IMR-90 (cell line): ENCODE measurements at regions not wholly inside any gene's neighbourhood (a gene's known extent, or its start where the extent isn't known, plus 50 kb on each side); places are given as distances from the start of the nearest gene placed in this dataset.

Experiments
- ATAC-seq: fragments of 200-7000 bp; cut with Tn5 transposase; 2 replicates; pipeline ENCODE4 v1.9.1; 2020; ENCODE audit warnings: low read depth, mild to moderate bottlenecking, moderate library complexity
- BruUV-seq: library from RNA; stranded (reverse); fragments of 400-500 nt; replicated peaks from 2 replicates; lab custom pipeline; 2021; lab: Mats Ljungman, UMichigan
- CTCF ChIA-PET: fragments of 300-600 bp; formaldehyde crosslinking; extraction: SDS; loops from one replicate; lab custom pipeline; 2021; ENCODE audit warnings: antibody characterized with exemption; lab: Yijun Ruan, JAX
- POLR2A ChIA-PET: fragments of 300-600 bp; sonication (Branson Sonifier 250); formaldehyde crosslinking; loops from one replicate; lab custom pipeline; 2022; ENCODE audit warnings: antibody characterized with exemption; ENCODE audit not compliant: unreplicated experiment; lab: Charles Lee
- DNase-seq: peaks from one replicate; pipeline ENCODE4 v3.0.0; 2013
- H2AFZ ChIP-seq: replicated peaks from 2 replicates; pipeline ENCODE3; 2013; ENCODE audit warnings: low read length, mild to moderate bottlenecking; ENCODE audit not compliant: poor library complexity
- H2AK5ac ChIP-seq: 2 replicates; pipeline ENCODE4 v1.6.1; 2013; ENCODE audit warnings: low read depth, low read length, inconsistent platforms
- H2AK9ac ChIP-seq: replicated peaks from 2 replicates; pipeline ENCODE3; 2013; ENCODE audit warnings: mild to moderate bottlenecking, low read depth, low read length, moderate library complexity; ENCODE audit not compliant: poor library complexity
- H2BK120ac ChIP-seq: 2 replicates; pipeline ENCODE4 v1.6.1; 2013; ENCODE audit warnings: low read depth, low read length, inconsistent platforms
- H2BK15ac ChIP-seq: 3 replicates; pipeline ENCODE4 v1.6.1; 2013; ENCODE audit warnings: low read depth, low read length, inconsistent platforms
- H2BK20ac ChIP-seq: 2 replicates; pipeline ENCODE4 v1.6.1; 2013; ENCODE audit warnings: low read depth, mild to moderate bottlenecking, inconsistent platforms, low read length, moderate library complexity
- H2BK5ac ChIP-seq: 2 replicates; pipeline ENCODE4 v1.6.1; 2013; ENCODE audit warnings: mild to moderate bottlenecking, low read depth, low read length, inconsistent platforms; ENCODE audit not compliant: poor library complexity, severe bottlenecking
- H3K14ac ChIP-seq: replicated peaks from 2 replicates; pipeline ENCODE4 v1.6.1; 2013; ENCODE audit warnings: low read depth, low read length, inconsistent platforms
- H3K18ac ChIP-seq: 2 replicates; pipeline ENCODE4 v1.6.1; 2013; ENCODE audit warnings: low read depth, low read length, control low read depth
- H3K23ac ChIP-seq: 2 replicates; pipeline ENCODE4 v1.6.1; 2013; ENCODE audit warnings: low read depth, low read length, inconsistent platforms
- H3K27ac ChIP-seq: 2 replicates; pipeline ENCODE4 v1.5.1; 2013; ENCODE audit warnings: mild to moderate bottlenecking, control low read depth, low read length; ENCODE audit not compliant: insufficient read depth
- H3K27me3 ChIP-seq: 2 replicates; pipeline ENCODE4 v1.6.1; 2013; ENCODE audit warnings: low read length; ENCODE audit not compliant: control insufficient read depth, insufficient read depth
- H3K36me3 ChIP-seq: 2 replicates; pipeline ENCODE4 v1.6.1; 2013; ENCODE audit warnings: low read length, mixed read lengths; ENCODE audit not compliant: control insufficient read depth, insufficient read depth
- H3K4ac ChIP-seq: 2 replicates; pipeline ENCODE4 v1.6.1; 2013; ENCODE audit warnings: low read depth, low read length, inconsistent platforms
- H3K4me1 ChIP-seq: 2 replicates; pipeline ENCODE4 v1.6.1; 2013; ENCODE audit warnings: low read length, mixed read lengths; ENCODE audit not compliant: control insufficient read depth, insufficient read depth
- H3K4me2 ChIP-seq: 2 replicates; pipeline ENCODE4 v1.6.1; 2013; ENCODE audit warnings: low read depth, mild to moderate bottlenecking, control low read depth, low read length, moderate library complexity
- H3K4me3 ChIP-seq: 2 replicates; pipeline ENCODE4 v1.5.1; 2013; ENCODE audit warnings: low read depth, mild to moderate bottlenecking, control low read depth, low read length, moderate library complexity; ENCODE audit not compliant: insufficient read depth
- H3K56ac ChIP-seq: 2 replicates; pipeline ENCODE4 v1.6.1; 2013; ENCODE audit warnings: low read length, inconsistent platforms; ENCODE audit not compliant: insufficient read depth; ENCODE audit errors: extremely low read depth
- H3K79me1 ChIP-seq, 2 experiments: 2 replicates each; pipeline ENCODE4 v1.6.1; 2013; ENCODE audit warnings: low read length in 2 of 2, inconsistent platforms in 1 of 2, low read depth in 1 of 2
- H3K9ac ChIP-seq: 2 replicates; pipeline ENCODE4 v1.6.1; 2013; ENCODE audit warnings: low read depth, low read length, control low read depth
- H3K9me1 ChIP-seq: 2 replicates; pipeline ENCODE4 v1.6.1; 2013; ENCODE audit warnings: low read length, inconsistent platforms; ENCODE audit not compliant: insufficient read depth
- H3K9me3 ChIP-seq: 2 replicates; pipeline ENCODE4 v1.6.1; 2013; ENCODE audit warnings: low read length; ENCODE audit not compliant: control insufficient read depth, insufficient read depth
- H4K20me1 ChIP-seq: 2 replicates; pipeline ENCODE4 v1.6.1; 2013; ENCODE audit warnings: low read length, inconsistent platforms; ENCODE audit not compliant: insufficient read depth
- H4K5ac ChIP-seq: 2 replicates; pipeline ENCODE4 v1.6.1; 2013; ENCODE audit warnings: mild to moderate bottlenecking, low read depth, low read length, control low read depth
- H4K8ac ChIP-seq, 2 experiments: 2 replicates each; pipeline ENCODE4 v1.6.1; 2013; ENCODE audit warnings: low read depth in 2 of 2, low read length in 2 of 2, control low read depth in 1 of 2, inconsistent platforms in 1 of 2
- H4K91ac ChIP-seq: 2 replicates; pipeline ENCODE4 v1.6.1; 2013; ENCODE audit warnings: low read depth, low read length, inconsistent platforms; ENCODE audit not compliant: insufficient read depth
- BHLHE40 ChIP-seq: fragments of 150-350 bp; IDR thresholded peaks from 2 replicates; pipeline ENCODE4 v1.6.1; 2016; ENCODE audit warnings: mild to moderate bottlenecking, low read depth, low read length
- CEBPB ChIP-seq: IDR thresholded peaks from 2 replicates; pipeline ENCODE4 v1.6.1; 2012; ENCODE audit warnings: low read depth, low read length, improper control_type of control experiment
- CHD1 ChIP-seq: IDR thresholded peaks from 2 replicates; pipeline ENCODE4 v1.6.1; 2012; ENCODE audit warnings: low read depth, low read length, improper control_type of control experiment
- CTCF ChIP-seq: conservative IDR thresholded peaks from 2 replicates; pipeline ENCODE4 v1.5.1; 2012; ENCODE audit warnings: mild to moderate bottlenecking, low read depth, low read length, improper control_type of control experiment
- ELK1 ChIP-seq: fragments of 150-350 bp; IDR thresholded peaks from 2 replicates; pipeline ENCODE4 v1.6.1; 2016; ENCODE audit warnings: low read depth, mild to moderate bottlenecking, low read length, moderate library complexity, borderline replicate concordance
- FOS ChIP-seq: fragments of 150-350 bp; IDR thresholded peaks from 2 replicates; pipeline ENCODE4 v1.6.1; 2016; ENCODE audit warnings: low read depth, low read length
- MAFK ChIP-seq: IDR thresholded peaks from 2 replicates; pipeline ENCODE4 v1.6.1; 2012; ENCODE audit warnings: low read depth, low read length, improper control_type of control experiment
- MAZ ChIP-seq: IDR thresholded peaks from 2 replicates; pipeline ENCODE4 v1.6.1; 2012; ENCODE audit warnings: low read depth, mild to moderate bottlenecking, low read length, improper control_type of control experiment, moderate library complexity, borderline replicate concordance
- MXI1 ChIP-seq: IDR thresholded peaks from 2 replicates; pipeline ENCODE4 v1.6.1; 2012; ENCODE audit warnings: low read depth, mild to moderate bottlenecking, low read length, moderate library complexity, borderline replicate concordance
- NFE2L2 ChIP-seq: fragments of 150-350 bp; IDR thresholded peaks from 2 replicates; pipeline ENCODE4 v1.6.1; 2016; ENCODE audit warnings: low read depth, mild to moderate bottlenecking, low read length
- POLR2A ChIP-seq: IDR thresholded peaks from 2 replicates; pipeline ENCODE4 v1.6.1; 2012; ENCODE audit warnings: mild to moderate bottlenecking, low read depth, low read length
- RAD21 ChIP-seq: IDR thresholded peaks from 2 replicates; pipeline ENCODE4 v1.6.1; 2012; ENCODE audit warnings: low read length, improper control_type of control experiment
- RCOR1 ChIP-seq: IDR thresholded peaks from 2 replicates; pipeline ENCODE4 v1.6.1; 2012; ENCODE audit warnings: mild to moderate bottlenecking, low read length, improper control_type of control experiment; ENCODE audit not compliant: insufficient replicate concordance
- RFX5 ChIP-seq: IDR thresholded peaks from 2 replicates; pipeline ENCODE4 v1.8.0; 2012; ENCODE audit warnings: low read depth, mild to moderate bottlenecking, low read length, moderate library complexity
- SMC3 ChIP-seq: fragments of 150-350 bp; IDR thresholded peaks from 2 replicates; pipeline ENCODE4 v1.6.1; 2016; ENCODE audit warnings: low read depth, mild to moderate bottlenecking, antibody characterized with exemption, low read length, moderate library complexity
- USF2 ChIP-seq: fragments of 150-350 bp; IDR thresholded peaks from 2 replicates; pipeline ENCODE4 v1.6.1; 2017; ENCODE audit warnings: mild to moderate bottlenecking, antibody characterized with exemption, low read length, low read depth
- WGBS, 2 experiments: methylation state at CpG; one replicate each; pipeline versions ENCODE4 v1.1.5 to v1.1.7; 2013; ENCODE audit warnings: missing lambda C conversion rate in 2 of 2; ENCODE audit not compliant: insufficient read length in 1 of 2; ENCODE audit errors: extremely low coverage in 2 of 2; 5-methylcytosine and 5-hydroxymethylcytosine counted together
- dilution Hi-C: fragments of 300-500 bp; cut with HindIII; formaldehyde crosslinking; loops from one replicate; pipeline ENCODE4 v1.14.3; 2018; ENCODE audit warnings: low sequenced_read_pairs; ENCODE audit not compliant: unreplicated experiment
- in situ Hi-C: fragments of 300-500 bp; cut with MboI; formaldehyde crosslinking; loops from 3 replicates; pipeline ENCODE4 v1.14.3; 2019; ENCODE audit warnings: low sequenced_read_pairs, inconsistent platforms, mixed read lengths
- intact Hi-C: fragments of 100-400 bp; cut with micrococcal nuclease; formaldehyde crosslinking; loops from 2 replicates; pipeline ENCODE4 v1.10.0; 2022

GRCh38 chr6:170464524-170464979 lies 88.6 kb downstream of the PSMB1 start:
- no peak overlapping the region for H2BK15ac ChIP-seq
- H4K5ac ChIP-seq, result no peak overlapping the region
- H4K91ac ChIP-seq, result no peak overlapping the region
- H3K4me1 ChIP-seq, result peaks cover 1% of the 10 kb centered on the region; the same call in 1 of the 2 replicates
- H3K14ac ChIP-seq, result no peak overlapping the region
- H2BK120ac ChIP-seq, result no peak overlapping the region
- no peak for TF ChIP-seq BHLHE40
- no peak for TF ChIP-seq CHD1
- no peak for TF ChIP-seq MAFK
- TF ChIP-seq SMC3, result no peak
- no peak for TF ChIP-seq RFX5
- TF ChIP-seq RCOR1, result no peak
- no peak for TF ChIP-seq RAD21
- no peak for TF ChIP-seq CTCF
- TF ChIP-seq POLR2A, result no peak
- no peak for TF ChIP-seq MXI1
- TF ChIP-seq NFE2L2, result no peak
- no peak for TF ChIP-seq ELK1
- TF ChIP-seq USF2, result no peak
- TF ChIP-seq CEBPB, result no peak
- no peak for TF ChIP-seq FOS
- no peak for TF ChIP-seq MAZ
- no CpG with 5 or more reads among the region's 7 CpGs for WGBS, 2 experiments
- intact Hi-C loops, result no loop called here
- no peaks in the 10 kb centered on the region for H3K9me1 ChIP-seq
- H2AFZ ChIP-seq, result no peak overlapping the region
- H3K9me3 ChIP-seq, result peaks cover 6% of the 10 kb centered on the region
- H3K27ac ChIP-seq, result no peak overlapping the region
- DNase-seq (no peak), ATAC-seq (no peak)
- H3K4me2 ChIP-seq, result no peak overlapping the region
- H3K18ac ChIP-seq, result no peak overlapping the region
- H2AK5ac ChIP-seq, result no peak overlapping the region
- H2AK9ac ChIP-seq, result no peak overlapping the region
- no peaks in the 10 kb centered on the region for H4K20me1 ChIP-seq
- no peak overlapping the region for H3K9ac ChIP-seq
- no TSS peak for BruUV-seq
- H3K36me3 ChIP-seq, result no peaks in the 10 kb centered on the region
- in situ Hi-C loops, result no loop called here
- H3K27me3 ChIP-seq, result peaks cover 1% of the 10 kb centered on the region; the same call in 1 of the 2 replicates
- no peak overlapping the region for H3K4me3 ChIP-seq
- POLR2A ChIA-PET, result no interaction called here
- dilution Hi-C loops, result no loop called here
- no peak overlapping the region for H3K23ac ChIP-seq
- no peak overlapping the region for H3K4ac ChIP-seq
- no peak overlapping the region for H2BK20ac ChIP-seq
- no peaks in the 10 kb centered on the region for H3K79me1 ChIP-seq
- CTCF ChIA-PET, result no interaction called here
- no peak overlapping the region for H2BK5ac ChIP-seq
- H4K8ac ChIP-seq, result no peak overlapping the region
- no peak overlapping the region for H3K56ac ChIP-seq
